ENCODE measurements at regions not wholly inside any gene's neighbourhood (a gene's known extent, or its start where the extent isn't known, plus 50 kb on each side); places are given as distances from the start of the nearest gene placed in this dataset.

DNA sequence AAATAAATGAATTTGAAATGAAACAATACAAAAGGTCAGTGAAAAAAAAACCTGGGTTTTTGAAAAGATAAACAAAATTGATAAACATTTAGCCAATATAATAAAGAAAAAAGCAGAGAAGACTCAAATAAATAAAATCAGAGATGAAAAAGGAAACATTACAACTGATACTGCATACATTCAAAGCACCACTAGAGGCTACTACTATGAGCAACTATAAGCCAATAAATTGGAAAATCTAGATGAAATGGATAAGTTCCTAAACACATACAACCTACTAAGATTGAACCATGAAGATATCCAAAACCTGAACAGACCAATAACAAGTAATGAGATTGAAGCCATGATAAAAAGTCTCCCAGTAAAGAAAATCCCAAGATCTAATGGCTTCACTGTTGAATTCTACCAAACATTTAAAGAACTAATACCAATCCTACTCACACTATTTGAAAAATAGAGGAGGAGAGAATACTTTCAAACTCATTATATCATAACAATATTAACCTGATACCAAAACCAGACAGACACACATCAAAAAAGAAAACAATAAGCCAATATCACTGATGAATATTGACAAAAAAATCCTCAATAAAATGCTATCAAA lies 80.8 kb upstream of the CERS6 start:
- no peak for DNase-seq (ENCODE audit: low spot score)

DNA sequence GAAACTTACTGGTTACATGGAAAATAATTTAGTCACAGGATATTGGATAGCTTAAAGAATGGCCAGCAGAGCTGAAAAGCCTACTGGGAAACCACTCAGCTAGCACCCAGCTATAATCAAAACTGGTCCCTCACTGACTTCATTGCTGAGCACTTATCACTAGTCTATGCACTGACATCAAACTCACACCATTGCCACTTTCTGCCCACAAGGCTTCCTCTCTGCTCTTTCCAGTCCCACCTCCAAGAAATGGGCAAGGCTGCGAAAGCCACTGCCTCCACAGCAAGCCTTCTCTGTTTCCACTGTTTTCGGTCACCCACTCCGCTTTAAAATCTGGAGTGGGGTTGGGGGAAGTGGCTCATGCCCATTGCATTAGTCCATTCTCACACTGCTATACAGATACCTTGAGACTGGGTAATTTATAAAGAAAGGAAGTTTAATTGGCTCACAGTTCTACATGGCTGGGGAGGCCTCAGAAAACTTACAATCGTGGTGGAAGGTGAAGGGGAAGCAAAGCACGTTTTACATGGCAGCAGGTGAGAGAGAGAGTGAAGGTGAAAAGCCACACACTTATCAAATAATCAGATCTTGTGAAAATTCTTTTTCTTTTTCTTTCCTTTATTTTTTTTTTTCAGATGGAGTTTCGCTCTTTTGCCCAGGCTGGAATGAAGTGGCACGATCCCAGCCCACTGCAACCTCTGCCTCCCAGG lies 77.0 kb upstream of the CERS6 start:
- DNase-seq (ENCODE audit: low spot score), result no peak

DNA sequence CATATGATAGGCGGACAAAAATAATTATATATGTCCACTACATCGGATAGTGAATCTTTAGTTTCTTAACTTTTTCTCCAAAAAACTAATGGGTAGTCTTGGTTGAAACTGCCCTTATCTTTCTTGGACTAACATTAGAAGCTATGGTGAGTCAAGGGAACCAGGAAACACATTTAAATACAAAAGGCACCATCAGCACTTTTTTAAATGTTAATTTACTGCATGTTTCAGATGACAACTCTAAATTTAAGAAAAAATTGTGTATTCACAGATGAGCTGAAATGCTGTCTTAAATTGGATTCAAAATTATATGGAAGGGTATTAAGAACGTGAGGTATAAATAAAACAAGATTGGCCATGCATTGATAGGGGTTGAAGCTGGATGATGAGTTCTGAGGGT lies 75.6 kb upstream of the CERS6 start:
- DNase-seq (ENCODE audit: low spot score), result no peak

DNA sequence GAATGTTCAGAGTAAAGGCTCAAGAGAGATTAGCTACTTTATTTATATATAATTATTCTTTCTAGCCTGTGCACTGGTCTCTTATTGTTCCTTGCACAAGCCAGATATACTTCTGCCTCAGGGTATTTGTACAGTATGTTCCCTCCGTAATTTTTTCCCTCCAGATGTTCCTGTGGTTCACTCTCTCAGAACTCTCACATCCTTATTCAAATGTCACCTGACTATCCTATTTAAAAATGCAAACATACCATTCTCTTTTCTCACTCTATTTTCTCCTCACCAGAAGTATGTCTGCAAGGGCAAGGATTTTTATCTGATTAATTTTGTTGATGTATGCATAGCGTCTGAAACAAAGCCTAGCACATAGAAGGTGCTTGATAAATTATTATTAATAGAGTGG lies 64.0 kb upstream of the CERS6 start:
- no peak for DNase-seq (ENCODE audit: low spot score)

DNA sequence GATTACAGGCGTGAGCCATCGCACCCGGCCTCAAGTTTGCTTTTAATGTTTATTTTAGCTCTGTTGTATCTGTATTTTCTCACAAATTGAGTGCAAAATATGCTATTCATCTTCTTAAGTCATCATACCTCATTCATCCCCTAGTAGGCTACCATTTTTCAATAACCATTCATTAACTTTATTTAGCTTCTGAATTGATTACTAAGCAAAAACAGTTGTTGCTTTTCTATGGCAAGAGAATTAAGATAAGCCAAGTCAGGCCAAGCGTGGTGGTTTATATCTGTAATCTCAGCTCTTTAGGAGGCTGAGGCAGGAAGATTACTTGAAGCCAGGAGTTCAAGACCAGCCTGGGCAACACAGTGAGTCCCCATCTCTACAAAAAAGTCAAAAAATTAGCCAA lies 63.3 kb upstream of the CERS6 start:
- DNase-seq (ENCODE audit: low spot score), result no peak

DNA sequence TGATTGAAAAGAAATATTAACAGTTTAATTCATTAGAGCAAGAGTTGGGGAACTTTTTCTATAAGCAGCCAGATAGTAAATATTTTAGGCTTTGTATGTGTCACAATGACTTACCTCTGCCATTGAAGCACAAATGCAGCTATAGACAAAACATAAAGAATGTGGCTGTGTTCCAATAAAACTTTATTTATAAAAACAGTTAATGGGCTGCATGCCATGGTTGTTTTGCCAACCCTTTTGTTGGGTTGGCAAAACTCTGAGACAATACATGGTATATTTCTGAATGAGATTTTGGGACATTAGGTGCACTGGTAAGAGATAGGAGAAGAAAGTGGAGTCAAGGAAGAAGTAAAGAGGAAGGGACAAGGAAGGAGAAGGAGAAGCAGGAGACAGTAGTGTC lies 61.8 kb upstream of the CERS6 start:
- DNase-seq (ENCODE audit: low spot score), result no peak

DNA sequence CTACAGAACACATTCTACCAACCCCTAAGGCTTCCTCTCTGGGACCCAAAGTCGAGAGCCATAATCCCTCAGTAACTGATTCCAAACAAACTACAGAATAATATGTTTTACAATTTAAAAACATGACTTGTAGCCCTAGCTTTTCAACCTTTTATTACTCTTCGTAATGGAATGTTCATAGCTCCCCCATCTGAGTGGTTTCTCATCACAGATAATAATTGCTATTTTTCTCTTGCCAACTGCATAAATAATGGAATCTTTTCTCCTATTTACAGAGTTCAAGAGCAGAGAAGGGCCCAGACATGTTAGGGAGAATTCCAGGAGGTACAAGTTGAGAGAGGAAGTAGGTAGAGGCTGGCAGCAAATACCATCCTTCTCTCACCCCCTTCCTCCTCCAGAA lies 59.9 kb upstream of the CERS6 start:
- no peak for DNase-seq (ENCODE audit: low spot score)

DNA sequence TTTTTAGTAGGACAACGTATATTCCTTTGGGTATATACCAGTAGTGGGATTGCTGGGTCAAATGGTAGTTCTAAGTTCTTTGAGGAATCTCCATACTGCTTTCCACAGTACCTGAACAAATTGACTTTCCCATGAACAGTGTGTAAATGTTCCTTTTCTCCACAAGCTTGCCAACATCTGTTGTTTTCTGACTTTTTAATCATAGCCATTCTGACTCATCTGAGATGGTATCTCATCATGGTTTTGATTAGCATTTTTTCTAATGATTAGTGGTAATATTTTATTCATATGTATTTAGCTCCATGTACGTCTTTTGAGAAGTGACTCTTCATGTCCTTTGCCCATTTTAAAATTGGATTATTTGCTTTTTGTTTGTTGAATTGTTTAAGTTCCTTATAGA lies 58.4 kb upstream of the CERS6 start:
- no peak for DNase-seq (ENCODE audit: low spot score)

DNA sequence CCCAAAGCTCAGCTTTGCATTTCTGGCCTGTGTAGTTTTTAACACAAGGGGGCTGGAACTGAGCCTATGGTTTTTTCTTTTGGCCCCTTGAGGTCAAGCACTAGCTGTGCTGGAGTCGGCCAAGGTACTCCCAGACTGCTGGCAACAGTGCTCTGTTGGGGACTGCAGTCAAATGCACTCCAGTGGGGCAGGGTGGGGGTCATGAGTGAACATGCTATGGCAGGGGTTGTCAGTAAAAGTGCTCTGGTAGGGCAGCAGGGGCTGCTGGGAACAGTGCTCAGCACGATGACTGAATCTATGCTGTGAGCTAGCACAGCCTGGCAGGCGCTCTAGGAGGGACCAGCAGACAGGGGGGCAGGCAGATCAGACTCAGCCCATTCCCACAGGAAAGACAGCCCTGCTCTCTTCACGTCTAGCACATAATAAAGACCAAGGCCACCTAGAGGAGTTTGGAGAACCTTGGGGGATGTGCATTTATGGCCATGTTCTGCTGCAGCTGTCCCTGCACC lies 55.0 kb upstream of the CERS6 start:
- no peak for DNase-seq (ENCODE audit: low spot score)

DNA sequence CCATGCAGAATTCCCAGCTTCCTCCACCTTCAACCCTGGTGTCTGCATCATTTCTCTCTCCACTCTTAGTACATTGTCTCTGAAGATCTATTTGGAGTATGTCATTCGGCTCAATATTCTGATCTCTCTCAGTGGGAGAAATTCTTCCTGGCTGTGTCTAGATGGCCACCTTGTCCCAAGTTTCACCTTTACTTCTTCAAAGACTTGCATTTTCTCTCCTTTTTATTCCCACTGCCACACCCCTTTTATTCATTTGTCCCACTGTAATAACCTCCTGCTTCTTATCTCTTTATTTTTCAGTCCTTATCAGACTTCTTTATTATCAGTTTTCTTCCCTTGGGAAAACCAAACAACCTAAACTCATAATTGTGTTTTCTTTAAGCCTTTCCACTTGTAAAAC lies 54.3 kb upstream of the CERS6 start:
- DNase-seq (ENCODE audit: low spot score), result no peak

DNA sequence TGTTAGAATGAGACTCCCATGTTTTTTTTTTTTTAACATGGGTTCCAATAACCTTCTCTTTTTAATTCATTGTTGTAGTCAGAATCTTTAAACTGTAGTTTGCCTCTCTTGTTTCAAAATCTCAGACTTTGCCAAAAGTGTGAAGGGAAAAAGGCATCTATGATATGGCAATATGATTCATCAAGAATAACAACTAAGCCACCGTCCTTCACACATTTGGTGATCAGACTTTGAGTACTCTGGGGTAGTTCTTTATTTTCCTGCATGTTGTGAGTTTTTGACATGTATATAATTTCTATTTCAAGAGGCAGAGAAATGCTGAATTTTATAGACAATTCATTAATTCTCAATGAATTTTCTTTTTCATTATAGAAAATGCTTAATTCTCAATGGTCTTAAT lies 53.5 kb upstream of the CERS6 start:
- no peak for DNase-seq (ENCODE audit: low spot score)

DNA sequence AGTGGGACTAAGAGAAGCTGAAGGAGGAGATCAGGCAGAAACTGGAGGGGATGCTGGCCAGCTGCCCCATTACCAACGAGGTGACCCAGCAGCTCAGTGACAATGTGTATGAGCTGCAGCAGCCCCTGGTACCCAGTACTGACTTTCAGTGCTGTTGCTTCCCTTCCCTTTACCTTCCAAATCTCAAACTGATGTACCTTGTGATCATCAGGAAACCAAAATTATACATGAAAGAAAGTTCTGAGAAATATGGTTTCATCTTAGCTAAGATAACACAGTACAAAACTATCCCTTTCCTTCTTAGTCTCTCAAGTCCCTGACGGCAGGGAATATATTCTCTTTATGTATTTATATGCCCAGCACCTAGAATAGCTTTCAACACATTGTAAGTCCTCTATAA lies 52.3 kb upstream of the CERS6 start:
- no peak for DNase-seq (ENCODE audit: low spot score)

DNA sequence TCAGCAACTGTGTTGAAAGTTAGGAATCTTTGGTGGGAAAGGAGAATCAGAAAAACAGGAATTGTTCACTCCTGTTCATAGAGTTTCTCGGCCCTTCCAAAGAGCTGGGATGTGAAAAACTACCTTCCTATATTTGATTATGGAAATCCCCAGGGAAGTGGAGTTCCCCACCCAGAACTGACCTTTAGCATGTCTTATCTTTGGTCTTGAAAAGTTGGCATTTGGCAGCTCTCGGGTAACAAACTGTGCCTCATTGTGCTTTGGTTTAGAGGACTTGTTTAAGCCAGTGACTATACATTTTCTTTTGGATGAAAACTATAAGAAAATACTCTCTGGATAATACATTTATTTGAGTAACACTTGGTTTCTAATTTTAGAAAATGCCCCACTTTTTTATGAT lies 51.3 kb upstream of the CERS6 start:
- no peak for DNase-seq (ENCODE audit: low spot score)
